PFSK-1 (cell line): ENCODE measurements at regions not wholly inside any gene's neighbourhood (a gene's known extent, or its start where the extent isn't known, plus 50 kb on each side); places are given as distances from the start of the nearest gene placed in this dataset.

Experiments used
- FOXP2 ChIP-seq: optimal IDR thresholded peaks from 2 replicates; pipeline ENCODE3; 2011; ENCODE audit warnings: borderline replicate concordance, control low read depth, inconsistent platforms; ENCODE audit not compliant: insufficient read depth; ENCODE audit errors: extremely low read length, extremely low read depth
- POLR2AphosphoS5 ChIP-seq: IDR thresholded peaks from 2 replicates; pipeline ENCODE4 v1.6.1; 2012; ENCODE audit warnings: low read depth, mild to moderate bottlenecking, control low read depth, low read length, moderate library complexity
- SIN3A ChIP-seq: IDR thresholded peaks from 2 replicates; pipeline ENCODE4 v1.6.1; 2012; ENCODE audit warnings: mild to moderate bottlenecking, low read length, moderate library complexity, borderline replicate concordance; ENCODE audit not compliant: insufficient read depth
- TAF1 ChIP-seq: IDR thresholded peaks from 2 replicates; pipeline ENCODE4 v1.6.1; 2012; ENCODE audit warnings: low read length, control low read depth, borderline replicate concordance; ENCODE audit not compliant: insufficient read depth
- TF ChIP-seq, protein P1 (sequence below), 2 experiments: IDR thresholded peaks; 2 replicates each; pipeline versions ENCODE4 v1.6.1 to v1.8.0; 2011 to 2012; ENCODE audit warnings: low read depth in 2 of 2, low read length in 2 of 2, control low read depth in 1 of 2, inconsistent platforms in 1 of 2, mild to moderate bottlenecking in 1 of 2, moderate library complexity in 1 of 2; ENCODE audit not compliant: insufficient read depth in 1 of 2

GRCh38 chr2:143968360-143968759, 551.6 kb downstream of the ZEB2 start:
- TF ChIP-seq TAF1 (no peak), FOXP2 (no peak), SIN3A (no peak), POLR2AphosphoS5 (no peak)
- TF ChIP-seq, protein P1, sequence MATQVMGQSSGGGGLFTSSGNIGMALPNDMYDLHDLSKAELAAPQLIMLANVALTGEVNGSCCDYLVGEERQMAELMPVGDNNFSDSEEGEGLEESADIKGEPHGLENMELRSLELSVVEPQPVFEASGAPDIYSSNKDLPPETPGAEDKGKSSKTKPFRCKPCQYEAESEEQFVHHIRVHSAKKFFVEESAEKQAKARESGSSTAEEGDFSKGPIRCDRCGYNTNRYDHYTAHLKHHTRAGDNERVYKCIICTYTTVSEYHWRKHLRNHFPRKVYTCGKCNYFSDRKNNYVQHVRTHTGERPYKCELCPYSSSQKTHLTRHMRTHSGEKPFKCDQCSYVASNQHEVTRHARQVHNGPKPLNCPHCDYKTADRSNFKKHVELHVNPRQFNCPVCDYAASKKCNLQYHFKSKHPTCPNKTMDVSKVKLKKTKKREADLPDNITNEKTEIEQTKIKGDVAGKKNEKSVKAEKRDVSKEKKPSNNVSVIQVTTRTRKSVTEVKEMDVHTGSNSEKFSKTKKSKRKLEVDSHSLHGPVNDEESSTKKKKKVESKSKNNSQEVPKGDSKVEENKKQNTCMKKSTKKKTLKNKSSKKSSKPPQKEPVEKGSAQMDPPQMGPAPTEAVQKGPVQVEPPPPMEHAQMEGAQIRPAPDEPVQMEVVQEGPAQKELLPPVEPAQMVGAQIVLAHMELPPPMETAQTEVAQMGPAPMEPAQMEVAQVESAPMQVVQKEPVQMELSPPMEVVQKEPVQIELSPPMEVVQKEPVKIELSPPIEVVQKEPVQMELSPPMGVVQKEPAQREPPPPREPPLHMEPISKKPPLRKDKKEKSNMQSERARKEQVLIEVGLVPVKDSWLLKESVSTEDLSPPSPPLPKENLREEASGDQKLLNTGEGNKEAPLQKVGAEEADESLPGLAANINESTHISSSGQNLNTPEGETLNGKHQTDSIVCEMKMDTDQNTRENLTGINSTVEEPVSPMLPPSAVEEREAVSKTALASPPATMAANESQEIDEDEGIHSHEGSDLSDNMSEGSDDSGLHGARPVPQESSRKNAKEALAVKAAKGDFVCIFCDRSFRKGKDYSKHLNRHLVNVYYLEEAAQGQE (IDR thresholded peaks at IDR 0.05; ENCODE audit: insufficient read depth in 1 of 2, low read depth in 2 of 2, low read length in 2 of 2) = no peak

DNA sequence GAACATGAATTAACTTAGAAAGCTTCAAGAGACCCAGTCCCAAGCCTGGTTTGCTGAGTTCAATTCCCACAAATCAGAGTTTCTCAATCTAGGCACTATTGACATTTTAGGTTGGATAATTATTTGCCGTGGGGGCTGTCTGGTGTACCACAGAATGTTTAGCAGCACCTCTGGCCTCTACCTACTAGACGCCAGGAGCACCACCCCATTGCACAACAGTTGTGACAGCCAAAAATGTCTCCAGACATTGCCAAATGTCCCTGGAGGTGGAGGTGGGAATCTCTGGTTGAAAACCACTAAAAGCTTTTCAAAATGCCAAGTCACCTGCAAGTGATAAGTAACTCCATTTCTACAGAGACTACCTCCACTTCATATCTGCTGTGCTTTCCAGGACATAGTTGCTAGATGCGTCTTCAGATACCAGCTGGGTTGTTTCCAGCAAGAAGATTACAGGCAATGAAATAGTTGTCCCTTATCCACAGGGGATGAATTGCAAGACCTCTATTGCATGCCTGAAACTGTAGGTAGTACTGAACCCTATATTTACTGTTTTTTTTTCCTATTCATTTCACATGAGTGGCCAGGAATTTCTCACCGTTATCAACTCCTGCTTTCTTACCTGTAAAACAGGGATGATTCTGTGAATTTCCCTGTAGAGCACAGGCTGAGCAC, 554.3 kb downstream of the ZEB2 start:
- TF ChIP-seq POLR2AphosphoS5 (no peak), SIN3A (no peak), FOXP2 (no peak), TAF1 (no peak)
- TF ChIP-seq, protein P1 (IDR thresholded peaks at IDR 0.05; ENCODE audit: insufficient read depth in 1 of 2, low read depth in 2 of 2, low read length in 2 of 2) = no peak

DNA sequence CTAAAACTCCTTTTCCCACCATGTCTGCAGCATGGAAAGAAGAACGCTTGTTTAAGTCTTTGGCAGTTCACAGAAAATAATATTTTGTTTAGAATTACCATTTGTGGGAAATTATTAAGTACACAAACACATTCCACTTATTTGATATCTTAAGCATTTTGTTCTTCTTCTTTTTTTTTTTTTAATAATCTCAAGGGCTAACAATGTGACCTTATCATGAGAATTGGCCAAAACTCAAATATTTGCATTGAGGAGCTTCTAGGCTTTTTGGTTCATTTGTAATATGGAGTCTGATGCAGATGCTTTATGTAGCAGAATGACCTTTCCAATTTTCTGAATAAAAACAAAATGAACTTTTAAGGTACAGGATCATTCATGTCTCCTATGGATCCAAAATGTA, 555.0 kb downstream of the ZEB2 start:
- no peak for TF ChIP-seq SIN3A
- TF ChIP-seq POLR2AphosphoS5 = no peak
- TF ChIP-seq, protein P1 (IDR thresholded peaks at IDR 0.05; ENCODE audit: insufficient read depth in 1 of 2, low read depth in 2 of 2, low read length in 2 of 2) = no peak
- TF ChIP-seq FOXP2 = no peak
- TF ChIP-seq TAF1 = no peak

- TF ChIP-seq FOXP2 = no peak
- TF ChIP-seq POLR2AphosphoS5 = no peak
- TF ChIP-seq TAF1 = no peak
- TF ChIP-seq SIN3A = no peak
- TF ChIP-seq, protein P1 (IDR thresholded peaks at IDR 0.05; ENCODE audit: insufficient read depth in 1 of 2, low read depth in 2 of 2, low read length in 2 of 2) = no peak
Measured at GRCh38 chr2:143960177-143960576, 559.7 kb downstream of the ZEB2 start.

DNA sequence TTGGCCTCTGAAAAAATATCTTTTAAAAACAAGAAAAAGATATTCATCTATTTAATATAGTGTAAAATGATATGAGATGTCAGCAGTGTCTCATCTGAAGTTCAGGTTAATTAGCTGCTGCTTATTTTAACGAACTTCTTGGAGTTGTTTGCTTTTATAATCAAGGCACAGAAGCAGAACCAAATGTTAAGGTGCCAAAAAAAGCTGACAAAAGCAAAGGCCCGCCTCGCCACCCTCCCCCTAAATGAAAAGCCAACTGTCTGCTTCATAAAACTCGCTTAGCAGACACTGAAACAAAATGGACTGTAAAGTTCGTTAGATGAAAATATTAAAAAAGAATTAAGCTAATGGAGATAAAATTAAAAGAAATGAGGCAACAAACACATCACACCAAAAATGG, 562.6 kb downstream of the ZEB2 start:
- TF ChIP-seq FOXP2 (no peak), SIN3A (no peak)
